GM10248 (cell line): ENCODE measurements at regions not wholly inside any gene's neighbourhood (a gene's known extent, or its start where the extent isn't known, plus 50 kb on each side); places are given as distances from the start of the nearest gene placed in this dataset.

Experiments
- CTCF ChIA-PET: fragments of 300-600 bp; sonication (Branson Sonifier 250); formaldehyde crosslinking; extraction: SDS; loops from one replicate; lab custom pipeline; 2021; ENCODE audit warnings: antibody characterized with exemption; lab: Yijun Ruan, JAX
- POLR2A ChIA-PET: fragments of 350-650 bp; sonication (Branson Sonifier 250); formaldehyde crosslinking; extraction: SDS; loops from one replicate; lab custom pipeline; 2020; ENCODE audit warnings: antibody characterized with exemption; lab: Yijun Ruan, JAX
- DNase-seq: peaks from one replicate; pipeline ENCODE4 v3.0.0; 2012; ENCODE audit errors: extremely low spot score
- TF ChIP-seq, protein P1 (sequence below): IDR thresholded peaks from 2 replicates; pipeline ENCODE4 v1.5.1; 2012; ENCODE audit warnings: mild to moderate bottlenecking, low read depth; ENCODE audit errors: extremely low read depth, missing control alignments, control extremely low read depth

GRCh38 chrX:149992918-149993317 is 54.6 kb upstream of the EOLA2 start:
- CTCF ChIA-PET = interaction anchor here (1.5 kb wide), 1 partner anchor 15 kb away, joined by 3 read pairs; no protein-coding TSS in a partner anchor
- TF ChIP-seq, protein P1, sequence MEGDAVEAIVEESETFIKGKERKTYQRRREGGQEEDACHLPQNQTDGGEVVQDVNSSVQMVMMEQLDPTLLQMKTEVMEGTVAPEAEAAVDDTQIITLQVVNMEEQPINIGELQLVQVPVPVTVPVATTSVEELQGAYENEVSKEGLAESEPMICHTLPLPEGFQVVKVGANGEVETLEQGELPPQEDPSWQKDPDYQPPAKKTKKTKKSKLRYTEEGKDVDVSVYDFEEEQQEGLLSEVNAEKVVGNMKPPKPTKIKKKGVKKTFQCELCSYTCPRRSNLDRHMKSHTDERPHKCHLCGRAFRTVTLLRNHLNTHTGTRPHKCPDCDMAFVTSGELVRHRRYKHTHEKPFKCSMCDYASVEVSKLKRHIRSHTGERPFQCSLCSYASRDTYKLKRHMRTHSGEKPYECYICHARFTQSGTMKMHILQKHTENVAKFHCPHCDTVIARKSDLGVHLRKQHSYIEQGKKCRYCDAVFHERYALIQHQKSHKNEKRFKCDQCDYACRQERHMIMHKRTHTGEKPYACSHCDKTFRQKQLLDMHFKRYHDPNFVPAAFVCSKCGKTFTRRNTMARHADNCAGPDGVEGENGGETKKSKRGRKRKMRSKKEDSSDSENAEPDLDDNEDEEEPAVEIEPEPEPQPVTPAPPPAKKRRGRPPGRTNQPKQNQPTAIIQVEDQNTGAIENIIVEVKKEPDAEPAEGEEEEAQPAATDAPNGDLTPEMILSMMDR = no peak
- no peak for DNase-seq
- POLR2A ChIA-PET = no interaction called here

GRCh38 chrX:149993989-149994388 is 55.7 kb upstream of the EOLA2 start:
- POLR2A ChIA-PET = no interaction called here
- CTCF ChIA-PET = no interaction called here

DNA sequence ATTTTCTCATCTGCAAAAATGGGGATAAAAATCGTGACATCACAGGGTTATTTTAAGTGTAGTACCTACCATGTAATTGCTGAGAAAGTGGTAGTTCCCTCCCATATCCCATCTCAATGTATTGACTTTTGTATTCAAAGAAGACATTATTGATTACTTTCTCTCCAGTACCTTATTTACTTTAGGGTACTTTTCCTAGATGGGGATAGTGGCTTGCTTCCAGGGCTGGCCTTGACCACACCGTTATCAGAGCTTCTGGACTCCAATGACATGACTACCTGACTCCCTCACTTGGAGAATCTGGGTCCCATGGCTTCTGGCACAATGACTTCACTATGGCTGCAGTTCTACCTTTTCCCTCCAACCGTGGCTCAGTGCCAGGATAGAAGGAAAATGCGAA is 58.2 kb upstream of the EOLA2 start:
- ChIA-PET CTCF (interaction anchor here (1.6 kb wide), 1 partner anchor 34 kb away, joined by 3 read pairs; no protein-coding TSS in a partner anchor), POLR2A (no interaction called here)
- TF ChIP-seq, protein P1 = no peak
- no peak for DNase-seq

More at GRCh38 chrX:149993989-149994388, 55.7 kb upstream of the EOLA2 start:
- DNase-seq = no peak
- TF ChIP-seq, protein P1 = no peak

GRCh38 chrX:150005027-150005426 is 66.7 kb upstream of the EOLA2 start:
- TF ChIP-seq, protein P1 = no peak
- POLR2A ChIA-PET = no interaction called here
- DNase-seq = no peak
- CTCF ChIA-PET = no interaction called here

DNA sequence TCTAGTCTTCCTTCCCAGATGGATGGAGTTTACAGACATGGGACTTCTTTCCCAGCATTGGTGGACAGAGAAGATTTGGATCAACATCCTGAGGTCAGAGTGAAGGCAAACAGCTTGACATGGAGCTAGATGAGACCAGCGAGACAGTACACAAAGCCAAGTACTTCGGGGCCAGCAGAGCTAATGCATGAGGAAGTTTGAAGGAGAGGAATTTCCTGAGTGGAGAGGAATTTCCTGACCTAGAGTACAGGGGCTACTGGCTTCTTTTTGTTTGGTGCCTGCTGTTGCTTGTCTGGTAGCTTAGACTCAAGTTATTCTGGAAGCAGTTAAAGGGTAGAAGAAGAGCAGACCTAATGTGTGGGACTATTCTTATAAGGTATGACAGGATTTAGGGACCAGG is 69.1 kb upstream of the EOLA2 start:
- ChIA-PET POLR2A (no interaction called here), CTCF (interaction anchor here (1.1 kb wide), 1 partner anchor 15 kb away, joined by 3 read pairs; no protein-coding TSS in a partner anchor)

GRCh38 chrX:150012647-150013381 is 74.5 kb upstream of the EOLA2 start:
- ChIA-PET CTCF (interaction anchor here (0.7 kb wide), 1 partner anchor 25 kb away, joined by 3 read pairs; no protein-coding TSS in a partner anchor), POLR2A (no interaction called here)
- TF ChIP-seq, protein P1 = no peak
- no peak for DNase-seq

More for the DNA sequence above, 69.1 kb upstream of the EOLA2 start:
- TF ChIP-seq, protein P1 = no peak
- DNase-seq = no peak
